ENCODE measurements at regions not wholly inside any gene's neighbourhood (a gene's known extent, or its start where the extent isn't known, plus 50 kb on each side); places are given as distances from the start of the nearest gene placed in this dataset.
A peak's percentile ranks its signal among the peaks of the same experiment; 100 is the strongest.

- Mint-ChIP-seq H3K4me3 (no peak overlapping the region), H3K9me3 (no peaks in the 10 kb centered on the region), H3K27me3 (ENCODE audit: insufficient read depth) (peaks cover 11% of the 10 kb centered on the region), H3K4me1 (peaks cover 18% of the 10 kb centered on the region), H3K27ac (no peak overlapping the region), H3K36me3 (ENCODE audit: low read depth) (no peaks in the 10 kb centered on the region)
- H3K9ac ChIP-seq (ENCODE audit: extremely low read depth, low read length, poor library complexity, severe bottlenecking) = no peak overlapping the region
- H3K9me3 ChIP-seq (ENCODE audit: control insufficient read depth, low read length) = no peaks in the 10 kb centered on the region
- no peak overlapping the region for H3K4me3 ChIP-seq (ENCODE audit: low read length)
- peaks cover 9% of the 10 kb centered on the region for H3K27me3 ChIP-seq (ENCODE audit: control insufficient read depth, insufficient read depth, low read length, poor library complexity, severe bottlenecking)
- TF ChIP-seq, protein P1, sequence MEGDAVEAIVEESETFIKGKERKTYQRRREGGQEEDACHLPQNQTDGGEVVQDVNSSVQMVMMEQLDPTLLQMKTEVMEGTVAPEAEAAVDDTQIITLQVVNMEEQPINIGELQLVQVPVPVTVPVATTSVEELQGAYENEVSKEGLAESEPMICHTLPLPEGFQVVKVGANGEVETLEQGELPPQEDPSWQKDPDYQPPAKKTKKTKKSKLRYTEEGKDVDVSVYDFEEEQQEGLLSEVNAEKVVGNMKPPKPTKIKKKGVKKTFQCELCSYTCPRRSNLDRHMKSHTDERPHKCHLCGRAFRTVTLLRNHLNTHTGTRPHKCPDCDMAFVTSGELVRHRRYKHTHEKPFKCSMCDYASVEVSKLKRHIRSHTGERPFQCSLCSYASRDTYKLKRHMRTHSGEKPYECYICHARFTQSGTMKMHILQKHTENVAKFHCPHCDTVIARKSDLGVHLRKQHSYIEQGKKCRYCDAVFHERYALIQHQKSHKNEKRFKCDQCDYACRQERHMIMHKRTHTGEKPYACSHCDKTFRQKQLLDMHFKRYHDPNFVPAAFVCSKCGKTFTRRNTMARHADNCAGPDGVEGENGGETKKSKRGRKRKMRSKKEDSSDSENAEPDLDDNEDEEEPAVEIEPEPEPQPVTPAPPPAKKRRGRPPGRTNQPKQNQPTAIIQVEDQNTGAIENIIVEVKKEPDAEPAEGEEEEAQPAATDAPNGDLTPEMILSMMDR (conservative IDR thresholded peaks at IDR 0.05) = no peak
- H3K36me3 ChIP-seq (ENCODE audit: control insufficient read depth, insufficient read depth, low read length) = no peaks in the 10 kb centered on the region
- WGBS, 2 experiments (ENCODE audit: insufficient coverage in 1 of 2, insufficient read length in 1 of 2) = 87 to 92% methylated on average over 7 to 8 of the region's 8 CpGs
- H3K4me1 ChIP-seq (ENCODE audit: control insufficient read depth, insufficient read depth, low read length) = no peaks in the 10 kb centered on the region
- no peak for DNase-seq
- H3K27ac ChIP-seq (ENCODE audit: low read depth, low read length) = no peak overlapping the region
These were observed 74.8 kb upstream of the SIRPA start for GRCh38 chr20:1820138-1821079.

DNA sequence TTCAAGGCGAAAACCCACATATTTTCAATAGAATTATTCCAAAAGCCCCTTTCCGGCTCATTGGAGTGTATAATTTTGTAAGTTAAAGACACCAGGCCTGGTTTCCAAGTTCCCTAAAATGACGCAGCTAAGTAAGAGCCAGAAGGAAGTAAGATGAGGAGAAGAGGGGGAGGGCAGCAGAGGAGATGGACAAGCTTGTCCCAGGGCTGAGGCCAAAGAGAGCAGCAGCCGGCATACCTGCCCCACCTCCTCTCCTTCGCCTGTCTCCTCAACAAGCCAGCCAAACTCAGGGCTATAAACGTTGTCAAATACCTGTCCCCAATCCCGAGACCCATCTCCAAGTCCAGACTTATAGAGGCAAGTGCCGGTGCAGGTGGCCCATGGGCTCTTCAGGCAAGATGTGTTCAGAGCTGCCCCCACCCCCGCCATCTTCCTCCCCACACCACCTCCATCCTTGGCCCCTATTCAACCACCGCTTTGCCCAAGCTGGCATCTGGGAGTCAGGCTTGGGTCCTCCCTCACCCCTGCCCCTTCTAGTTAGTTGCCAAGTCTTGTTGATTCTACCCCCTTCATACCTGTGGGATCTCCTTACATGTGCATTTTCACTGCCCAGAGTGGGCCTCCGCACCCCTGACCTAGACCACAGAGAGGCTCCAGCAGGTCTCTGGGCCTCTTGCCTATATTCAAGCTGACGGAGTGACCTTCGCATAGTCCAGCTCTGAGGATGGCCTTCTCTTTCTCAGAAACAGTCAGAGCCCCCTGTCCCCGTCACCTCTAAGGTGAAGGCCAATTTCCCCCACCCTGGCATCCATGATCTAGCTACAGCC, 75.7 kb upstream of the SIRPA start:
- Mint-ChIP-seq H3K27ac (no peak overlapping the region), H3K4me3 (no peak overlapping the region), H3K36me3 (ENCODE audit: low read depth) (no peaks in the 10 kb centered on the region), H3K27me3 (ENCODE audit: insufficient read depth) (peaks cover 11% of the 10 kb centered on the region), H3K4me1 (peaks cover 13% of the 10 kb centered on the region), H3K9me3 (no peaks in the 10 kb centered on the region)
- Histone ChIP-seq H3K27me3 (ENCODE audit: control insufficient read depth, insufficient read depth, low read length, poor library complexity, severe bottlenecking) (peaks cover 9% of the 10 kb centered on the region), H3K4me3 (ENCODE audit: low read length) (no peak overlapping the region), H3K36me3 (ENCODE audit: control insufficient read depth, insufficient read depth, low read length) (no peaks in the 10 kb centered on the region), H3K9ac (ENCODE audit: extremely low read depth, low read length, poor library complexity, severe bottlenecking) (no peak overlapping the region), H3K27ac (ENCODE audit: low read depth, low read length) (no peak overlapping the region), H3K4me1 (ENCODE audit: control insufficient read depth, insufficient read depth, low read length) (no peaks in the 10 kb centered on the region), H3K9me3 (ENCODE audit: control insufficient read depth, low read length) (no peaks in the 10 kb centered on the region)
- 79 to 81% methylated on average over 6 to 13 of the region's 14 CpGs for WGBS, 2 experiments (ENCODE audit: insufficient coverage in 1 of 2, insufficient read length in 1 of 2)
- TF ChIP-seq, protein P1 (conservative IDR thresholded peaks at IDR 0.05) = no peak
- peak; percentile 54 for DNase-seq

GRCh38 chr20:1818895-1819294, 76.3 kb upstream of the SIRPA start:
- Mint-ChIP-seq H3K4me1 (peaks cover 9% of the 10 kb centered on the region), H3K36me3 (ENCODE audit: low read depth) (no peaks in the 10 kb centered on the region), H3K27ac (no peak overlapping the region), H3K4me3 (no peak overlapping the region), H3K27me3 (ENCODE audit: insufficient read depth) (peaks cover 11% of the 10 kb centered on the region), H3K9me3 (no peaks in the 10 kb centered on the region)
- Histone ChIP-seq H3K4me1 (ENCODE audit: control insufficient read depth, insufficient read depth, low read length) (no peaks in the 10 kb centered on the region), H3K36me3 (ENCODE audit: control insufficient read depth, insufficient read depth, low read length) (no peaks in the 10 kb centered on the region), H3K4me3 (ENCODE audit: low read length) (no peak overlapping the region), H3K27me3 (ENCODE audit: control insufficient read depth, insufficient read depth, low read length, poor library complexity, severe bottlenecking) (peaks cover 9% of the 10 kb centered on the region), H3K27ac (ENCODE audit: low read depth, low read length) (no peak overlapping the region), H3K9ac (ENCODE audit: extremely low read depth, low read length, poor library complexity, severe bottlenecking) (no peak overlapping the region), H3K9me3 (ENCODE audit: control insufficient read depth, low read length) (no peaks in the 10 kb centered on the region)
- TF ChIP-seq, protein P1 (conservative IDR thresholded peaks at IDR 0.05) = no peak
- peak; percentile 43 for DNase-seq
- WGBS, 2 experiments (ENCODE audit: insufficient coverage in 1 of 2, insufficient read length in 1 of 2) = 44 to 65% methylated on average over 2 to 6 of the region's 6 CpGs
